HEK293 (cell line): ENCODE measurements at regions not wholly inside any gene's neighbourhood (a gene's known extent, or its start where the extent isn't known, plus 50 kb on each side); places are given as distances from the start of the nearest gene placed in this dataset.

Experiments used
- CTCF ChIA-PET: fragments of 350-600 bp; formaldehyde crosslinking; extraction: SDS; loops from one replicate; lab custom pipeline; 2021; ENCODE audit warnings: antibody characterized with exemption; lab: Yijun Ruan, JAX
- POLR2A ChIA-PET: fragments of 300-600 bp; formaldehyde crosslinking; extraction: SDS; loops from one replicate; lab custom pipeline; 2020; ENCODE audit warnings: antibody characterized with exemption, inconsistent platforms; lab: Yijun Ruan, JAX
- H3K27ac ChIP-seq: fragments of 200-500 bp; sonication (Bioruptor generic); 2 replicates; pipeline ENCODE4 v1.5.1; 2014; ENCODE audit warnings: low read depth, low read length, control low read depth, inconsistent platforms; ENCODE audit errors: extremely low read depth
- H3K36me3 ChIP-seq, 2 experiments: fragments of 200-500 bp in 1 of 2; sonication (Bioruptor generic) in 1 of 2; 1 replicate in 1 of 2; 2 replicates in 1 of 2; pipeline ENCODE4 v1.5.1; 2014 to 2017; ENCODE audit warnings: inconsistent platforms in 2 of 2, low read length in 2 of 2; ENCODE audit not compliant: control insufficient read depth in 2 of 2, insufficient read depth in 1 of 2
- H3K4me1 ChIP-seq: fragments of 200-500 bp; sonication (Bioruptor generic); 2 replicates; pipeline ENCODE4 v1.5.1; 2014; ENCODE audit warnings: mild to moderate bottlenecking, low read length, inconsistent platforms; ENCODE audit not compliant: control insufficient read depth, insufficient read depth
- H3K4me3 ChIP-seq: 2 replicates; pipeline ENCODE4 v1.5.1; 2011; ENCODE audit warnings: low read depth, mild to moderate bottlenecking, control low read depth, low read length, moderate library complexity
- H3K9me3 ChIP-seq: fragments of 200-500 bp; sonication (Bioruptor generic); 2 replicates; pipeline ENCODE4 v1.5.1; 2014; ENCODE audit warnings: low read depth, low read length, inconsistent platforms; ENCODE audit not compliant: control insufficient read depth, insufficient read depth
- HOXC10 ChIP-seq: sonication (generic); formaldehyde crosslinking; IDR thresholded peaks from 2 replicates; pipeline ENCODE4 v1.8.1; 2023; ENCODE audit warnings: mild to moderate bottlenecking, missing genetic modification reagents
- KLF10 ChIP-seq: fragments of 450-650 bp; IDR thresholded peaks from 2 replicates; pipeline ENCODE4 v1.5.1; 2018; ENCODE audit warnings: missing biosample characterization, mild to moderate bottlenecking, missing genetic modification characterization
- OVOL3 ChIP-seq: fragments of 450-650 bp; formaldehyde crosslinking; IDR thresholded peaks from 2 replicates; pipeline ENCODE4 v1.5.1; 2016; ENCODE audit warnings: missing biosample characterization, missing genetic modification characterization
- PRDM4 ChIP-seq: fragments of 450-650 bp; formaldehyde crosslinking; IDR thresholded peaks from 2 replicates; pipeline ENCODE4 v1.5.1; 2017; ENCODE audit warnings: missing biosample characterization, missing genetic modification characterization
- SP2 ChIP-seq: fragments of 450-650 bp; formaldehyde crosslinking; IDR thresholded peaks from 2 replicates; pipeline ENCODE4 v1.5.1; 2016; ENCODE audit warnings: missing biosample characterization, missing genetic modification characterization
- ZNF157 ChIP-seq: fragments of 450-650 bp; formaldehyde crosslinking; IDR thresholded peaks from 2 replicates; pipeline ENCODE4 v1.5.1; 2016; ENCODE audit warnings: missing biosample characterization, missing genetic modification characterization
- ZNF16 ChIP-seq: fragments of 450-650 bp; formaldehyde crosslinking; IDR thresholded peaks from 2 replicates; pipeline ENCODE4 v1.5.1; 2016; ENCODE audit warnings: low read depth, missing biosample characterization, missing genetic modification characterization
- ZNF184 ChIP-seq: fragments of 450-650 bp; IDR thresholded peaks from 2 replicates; pipeline ENCODE4 v1.5.1; 2018; ENCODE audit warnings: missing biosample characterization, mild to moderate bottlenecking, missing genetic modification characterization
- ZNF280C ChIP-seq: fragments of 450-650 bp; formaldehyde crosslinking; IDR thresholded peaks from 2 replicates; pipeline ENCODE4 v1.5.1; 2016; ENCODE audit warnings: missing biosample characterization, missing genetic modification characterization
- ZNF280D ChIP-seq: fragments of 450-650 bp; formaldehyde crosslinking; IDR thresholded peaks from 2 replicates; pipeline ENCODE4 v1.5.1; 2016; ENCODE audit warnings: missing biosample characterization, missing genetic modification characterization
- ZNF366 ChIP-seq: fragments of 450-650 bp; formaldehyde crosslinking; conservative IDR thresholded peaks from 2 replicates; pipeline ENCODE4 v1.5.1; 2016; ENCODE audit warnings: missing biosample characterization, missing genetic modification characterization
- ZNF37A ChIP-seq: fragments of 450-650 bp; IDR thresholded peaks from 2 replicates; pipeline ENCODE4 v1.5.1; 2018; ENCODE audit warnings: missing biosample characterization, missing genetic modification characterization
- ZNF514 ChIP-seq: fragments of 450-650 bp; formaldehyde crosslinking; IDR thresholded peaks from 2 replicates; pipeline ENCODE4 v1.5.1; 2016; ENCODE audit warnings: missing biosample characterization, missing genetic modification characterization
- ZNF518A ChIP-seq: fragments of 450-650 bp; formaldehyde crosslinking; conservative IDR thresholded peaks from 2 replicates; pipeline ENCODE4 v1.5.1; 2016; ENCODE audit warnings: low read depth, missing biosample characterization, missing genetic modification characterization
- ZNF596 ChIP-seq: fragments of 450-650 bp; IDR thresholded peaks from 2 replicates; pipeline ENCODE4 v1.5.0; 2018; ENCODE audit warnings: missing biosample characterization, mild to moderate bottlenecking, missing genetic modification characterization, moderate library complexity
- ZNF623 ChIP-seq: fragments of 450-650 bp; formaldehyde crosslinking; IDR thresholded peaks from 2 replicates; pipeline ENCODE4 v1.5.1; 2016; ENCODE audit warnings: missing biosample characterization, missing genetic modification characterization
- ZNF791 ChIP-seq: fragments of 450-650 bp; formaldehyde crosslinking; IDR thresholded peaks from 2 replicates; pipeline ENCODE4 v1.5.1; 2016; ENCODE audit warnings: missing biosample characterization, missing genetic modification characterization
- ZNF830 ChIP-seq: fragments of 450-650 bp; IDR thresholded peaks from 2 replicates; pipeline ENCODE4 v1.5.0; 2018; ENCODE audit warnings: missing biosample characterization, missing genetic modification characterization, low read depth, mild to moderate bottlenecking, moderate library complexity

GRCh38 chrX:28223469-28223868 lies 242.2 kb upstream of the DCAF8L1 start (continued):
- TF ChIP-seq ZNF280C (tag by site-specific recombination) (no peak), ZNF518A (tag by site-specific recombination) (no peak), PRDM4 (tag by site-specific recombination) (no peak), ZNF157 (tag by site-specific recombination) (no peak)

- POLR2A ChIA-PET = no interaction called here
- Histone ChIP-seq H3K27ac (no peak overlapping the region), H3K4me3 (no peak overlapping the region), H3K9me3 (no peaks in the 10 kb centered on the region), H3K36me3 (no peaks in the 10 kb centered on the region), H3K4me1 (no peaks in the 10 kb centered on the region)
- TF ChIP-seq ZNF830 = no peak
- no peak for TF ChIP-seq HOXC10 (CRISPR knock-in tag)
- no peak for TF ChIP-seq KLF10 (tag by site-specific recombination)
- no peak for TF ChIP-seq ZNF791 (tag by site-specific recombination)
- TF ChIP-seq ZNF280D (tag by site-specific recombination) = no peak
- no peak for TF ChIP-seq SP2 (tag by site-specific recombination)
- TF ChIP-seq ZNF184 (tag by site-specific recombination) = no peak
- TF ChIP-seq ZNF16 (tag by site-specific recombination) = no peak
- no peak for TF ChIP-seq ZNF596 (tag by site-specific recombination)
- TF ChIP-seq ZNF37A (tag by site-specific recombination) = no peak
- no peak for TF ChIP-seq ZNF623
- TF ChIP-seq OVOL3 = no peak
- no peak for TF ChIP-seq ZNF514
- no peak for TF ChIP-seq ZNF366 (tag by site-specific recombination)
- CTCF ChIA-PET = no interaction called here
These were observed 224.7 kb upstream of the DCAF8L1 start for GRCh38 chrX:28205905-28206304.
